ENCODE measurements at regions not wholly inside any gene's neighbourhood (a gene's known extent, or its start where the extent isn't known, plus 50 kb on each side); places are given as distances from the start of the nearest gene placed in this dataset.

DNA sequence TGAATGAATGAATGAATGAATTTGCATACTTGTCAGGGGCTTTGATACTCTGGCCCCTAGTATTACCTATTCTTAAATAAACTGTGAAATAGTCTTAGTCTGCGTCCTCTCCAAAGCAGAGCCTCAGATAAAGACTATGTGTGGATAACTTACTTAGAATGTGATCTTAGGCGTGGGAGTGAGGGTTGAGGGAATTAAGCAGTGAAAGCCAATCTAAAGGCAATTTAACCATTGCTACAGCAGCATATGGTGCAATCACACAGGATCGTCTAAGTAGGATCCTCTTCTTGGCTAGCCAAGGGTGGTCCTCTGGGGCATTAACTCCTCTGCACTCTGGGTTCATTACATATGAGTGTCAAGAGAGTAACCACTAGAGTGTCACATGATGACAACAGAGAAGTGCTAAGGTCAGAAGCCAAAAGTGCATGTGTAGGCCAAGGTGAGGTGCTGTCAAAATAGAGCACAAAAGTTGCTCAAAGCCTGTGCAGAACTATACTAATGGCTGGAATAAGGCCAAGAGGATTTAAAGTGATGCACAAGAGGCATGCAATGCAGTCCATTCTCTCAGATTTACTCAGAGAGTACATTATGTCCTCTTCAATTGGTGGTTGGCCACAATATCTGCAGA is 274.4 kb upstream of the SEMA6A start:
- DNase-seq (ENCODE audit: low spot score), result no peak

DNA sequence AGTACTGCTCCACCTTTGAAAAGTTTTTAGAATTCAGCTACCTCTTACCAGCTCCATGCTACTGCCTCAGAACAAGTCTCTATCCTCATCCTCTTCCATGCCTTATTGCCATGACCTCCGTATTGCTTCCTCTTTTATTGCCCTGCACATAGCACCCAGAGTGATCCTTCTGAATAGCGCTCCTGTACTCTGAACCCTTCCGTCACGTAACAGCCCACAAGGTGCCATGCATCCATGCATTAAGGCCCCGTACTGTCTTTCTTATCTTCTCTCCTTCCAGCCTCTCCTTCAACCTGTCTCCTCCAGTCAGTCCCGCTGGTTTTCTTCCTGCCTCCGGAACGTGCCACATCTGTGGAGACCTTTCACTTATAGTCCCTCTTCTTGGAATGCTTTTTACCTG is 273.3 kb upstream of the SEMA6A start:
- no peak for DNase-seq (ENCODE audit: low spot score)

DNA sequence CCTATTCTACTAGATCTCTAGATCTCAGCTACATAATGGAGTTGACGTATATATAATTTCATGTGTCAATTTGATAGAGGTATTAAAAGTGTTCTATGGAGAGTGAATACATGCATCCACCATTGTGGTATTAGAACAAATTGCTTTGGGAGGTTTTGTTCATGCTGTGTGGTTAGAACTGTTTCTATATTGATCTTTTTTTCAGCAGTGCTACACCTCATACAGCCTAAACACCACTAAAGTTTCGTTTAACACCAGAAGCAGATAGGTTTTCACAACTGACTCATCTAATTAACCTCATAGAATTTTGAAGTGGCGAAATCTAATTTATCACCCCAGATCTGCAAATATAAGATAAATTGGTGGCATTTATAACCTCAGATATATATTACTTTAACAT is 269.4 kb upstream of the SEMA6A start:
- no peak for DNase-seq (ENCODE audit: low spot score)

DNA sequence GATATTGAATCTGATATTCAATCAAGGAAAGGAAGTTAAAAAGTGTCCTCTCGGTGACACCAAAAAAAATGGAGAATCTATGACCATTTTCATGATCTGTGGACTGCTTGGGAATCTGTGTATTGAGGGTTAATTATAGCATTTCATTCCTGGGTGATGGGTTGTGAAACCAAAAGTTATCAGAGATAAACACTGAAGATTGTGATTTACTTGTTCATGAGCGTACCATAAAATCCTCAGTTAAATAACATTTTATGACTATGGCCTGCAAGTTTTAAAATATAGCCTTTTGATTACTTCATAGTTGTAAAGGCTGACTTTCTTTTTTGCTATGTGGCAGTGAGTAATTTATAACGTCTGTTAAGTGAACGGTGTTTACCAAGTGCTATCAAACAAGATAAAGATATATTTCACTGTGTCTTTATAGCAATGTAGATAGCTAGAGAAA is 267.9 kb upstream of the SEMA6A start:
- no peak for DNase-seq (ENCODE audit: low spot score)

DNA sequence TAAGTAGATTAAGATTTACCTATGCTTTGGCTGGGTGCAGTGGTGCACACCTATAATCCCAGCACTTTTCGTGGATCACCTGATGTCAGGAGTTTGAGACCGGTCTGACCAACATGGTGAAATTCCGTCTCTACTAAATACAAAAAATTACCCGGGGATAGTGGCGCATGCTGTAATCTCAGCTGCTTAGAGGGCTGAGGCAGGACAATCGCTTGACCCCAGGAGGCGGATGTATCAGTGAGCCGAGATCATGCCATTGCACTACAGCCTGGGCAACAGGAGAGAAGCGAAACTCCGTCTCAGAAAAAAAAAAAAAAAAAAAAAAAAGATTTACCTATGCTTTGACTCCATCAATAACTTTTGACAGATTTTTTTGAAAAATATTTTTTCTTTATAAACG is 267.1 kb upstream of the SEMA6A start:
- no peak for DNase-seq (ENCODE audit: low spot score)

DNA sequence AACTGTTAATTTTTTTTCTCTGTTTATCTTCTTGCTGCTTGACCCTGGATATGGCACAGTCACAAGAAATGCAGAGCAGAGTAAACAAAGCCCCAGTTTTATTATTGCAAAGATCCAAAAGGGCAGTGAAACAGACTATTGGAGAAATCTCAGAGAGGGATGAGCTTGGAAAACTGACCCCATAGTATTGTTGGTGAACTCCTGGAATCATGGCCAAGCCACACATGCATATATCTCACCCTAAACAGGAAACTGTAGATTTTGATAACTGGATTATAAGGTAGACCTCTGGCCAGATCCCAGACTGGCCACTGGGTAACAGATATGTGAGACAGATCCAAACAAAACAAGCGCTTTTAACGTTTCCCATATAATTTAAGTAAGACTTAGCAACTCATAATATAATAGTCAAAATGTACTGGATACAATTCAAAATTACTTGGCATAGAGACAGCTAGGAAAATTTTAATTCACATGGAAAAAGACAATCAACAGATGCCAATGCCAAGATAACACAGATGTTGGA is 263.5 kb upstream of the SEMA6A start:
- DNase-seq (ENCODE audit: low spot score), result no peak

DNA sequence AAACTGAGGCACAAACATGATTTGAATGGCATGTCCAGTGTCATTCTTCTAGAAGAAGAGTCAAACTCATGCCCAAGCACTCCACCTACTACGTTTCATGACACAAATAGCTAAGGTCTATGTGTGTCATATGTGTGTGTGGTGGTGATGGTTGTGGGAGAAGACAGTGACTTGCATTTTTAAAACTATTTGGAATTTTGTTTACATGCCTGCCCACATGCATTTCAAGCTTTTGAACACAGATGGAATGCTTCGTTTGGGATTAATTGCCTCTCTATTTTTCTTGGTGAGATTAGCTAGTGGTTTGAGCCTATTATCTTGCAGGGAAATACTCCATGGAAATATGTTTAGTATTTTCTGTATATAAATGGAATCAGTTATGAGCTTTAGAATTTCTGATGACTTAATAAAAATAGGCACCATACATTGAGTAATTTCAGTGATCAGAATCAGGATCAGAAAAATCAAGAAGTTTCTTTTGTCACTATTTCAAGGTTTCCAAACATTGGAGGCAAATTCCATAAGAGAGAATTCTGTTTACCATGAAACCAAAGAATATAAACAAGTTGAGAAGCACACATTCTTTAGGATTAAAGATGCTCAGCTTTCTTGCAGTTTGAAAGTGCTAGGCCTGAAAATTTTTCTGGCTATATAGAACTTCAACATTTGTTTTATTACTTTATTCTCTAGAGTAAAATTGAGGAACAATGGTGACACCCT is 260.3 kb upstream of the SEMA6A start:
- DNase-seq (ENCODE audit: low spot score), result no peak

DNA sequence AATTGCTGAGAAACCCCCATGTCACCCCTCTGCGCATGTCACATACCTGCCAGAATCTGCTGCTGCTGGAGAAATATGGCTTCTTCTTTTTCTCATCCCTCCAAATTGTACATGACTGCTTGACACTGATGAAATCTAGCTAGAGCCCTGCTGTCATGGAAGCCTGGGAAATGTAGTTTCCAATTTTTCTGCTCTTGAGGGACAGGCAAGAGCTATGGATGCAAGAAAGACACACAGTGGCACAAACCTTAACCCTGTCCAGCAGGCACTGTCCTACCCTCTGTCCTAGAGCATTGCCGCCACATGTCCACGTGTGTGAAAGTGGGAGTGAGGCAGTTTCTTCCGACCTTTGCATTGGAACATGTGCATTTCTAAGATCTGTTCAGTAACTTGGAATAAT is 255.5 kb upstream of the SEMA6A start:
- no peak for DNase-seq (ENCODE audit: low spot score)

DNA sequence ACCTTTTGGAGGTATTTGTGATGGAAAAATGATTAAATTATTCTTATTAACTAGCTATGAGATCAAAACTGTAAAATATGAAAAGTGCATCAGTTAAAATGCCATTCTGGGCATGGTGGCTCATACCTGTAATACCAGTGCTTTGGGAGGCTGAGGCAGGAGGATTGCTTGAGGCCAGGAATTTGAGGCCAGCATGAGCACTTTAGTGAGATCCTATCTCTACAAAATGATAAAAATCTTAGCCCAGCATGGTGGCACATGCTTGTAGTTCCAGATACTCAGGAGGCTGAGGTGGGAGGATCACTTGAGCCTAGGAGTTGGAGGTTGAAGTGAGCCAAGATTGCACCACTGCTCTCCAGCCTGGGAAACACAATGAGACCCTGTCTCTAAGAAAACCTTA is 252.5 kb upstream of the SEMA6A start:
- DNase-seq (ENCODE audit: low spot score), result no peak

DNA sequence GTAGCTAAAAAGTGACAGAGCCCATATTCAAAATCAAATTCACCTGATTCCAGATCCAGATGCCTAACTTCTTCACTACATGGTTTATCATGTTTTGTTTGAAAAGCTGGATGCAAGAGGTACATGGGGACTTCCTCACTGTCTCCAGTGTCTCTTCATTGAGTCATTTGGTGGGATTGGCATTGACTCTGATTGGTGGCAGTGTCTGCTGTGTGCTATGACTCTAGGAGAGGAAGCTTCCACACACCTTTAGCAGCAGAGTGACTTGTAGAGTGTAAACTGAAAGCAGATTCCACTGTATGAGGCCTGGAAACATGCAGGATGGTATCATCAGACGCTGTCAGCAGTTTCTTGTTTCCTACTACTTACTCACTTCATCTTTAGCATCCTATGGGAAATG is 250.9 kb upstream of the SEMA6A start:
- no peak for DNase-seq (ENCODE audit: low spot score)

DNA sequence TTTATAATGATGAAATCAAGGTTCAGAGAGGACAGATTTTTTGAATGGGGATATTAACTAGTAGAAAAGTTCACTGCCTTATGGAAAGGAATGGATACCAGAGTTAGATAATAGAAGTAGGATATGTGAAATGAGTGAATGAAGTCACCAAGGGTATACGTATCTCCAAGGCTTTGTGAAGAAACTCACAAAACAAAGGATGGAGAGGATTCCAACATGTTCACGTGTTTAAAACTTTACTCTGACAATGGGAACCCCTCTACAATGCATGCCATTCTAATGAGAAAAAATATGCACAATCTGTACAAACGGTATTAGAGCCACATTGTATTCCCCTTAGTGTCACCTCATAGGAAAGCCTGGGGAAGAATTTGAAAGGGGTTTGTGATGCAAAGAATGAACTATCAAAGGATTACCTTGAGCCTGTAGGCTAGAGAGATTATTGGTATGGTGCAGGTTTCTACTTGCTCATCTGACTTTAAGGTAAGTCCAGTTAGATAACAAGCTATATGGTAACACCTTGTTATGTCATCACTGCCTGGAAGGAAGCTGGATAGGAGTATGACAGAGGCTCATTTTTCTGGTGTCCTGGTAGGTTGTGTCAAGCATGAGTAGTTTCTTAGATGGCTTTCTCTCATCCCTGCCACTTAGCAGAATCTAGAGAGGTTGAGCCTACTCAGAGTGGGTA is 250.3 kb upstream of the SEMA6A start:
- DNase-seq (ENCODE audit: low spot score), result no peak

DNA sequence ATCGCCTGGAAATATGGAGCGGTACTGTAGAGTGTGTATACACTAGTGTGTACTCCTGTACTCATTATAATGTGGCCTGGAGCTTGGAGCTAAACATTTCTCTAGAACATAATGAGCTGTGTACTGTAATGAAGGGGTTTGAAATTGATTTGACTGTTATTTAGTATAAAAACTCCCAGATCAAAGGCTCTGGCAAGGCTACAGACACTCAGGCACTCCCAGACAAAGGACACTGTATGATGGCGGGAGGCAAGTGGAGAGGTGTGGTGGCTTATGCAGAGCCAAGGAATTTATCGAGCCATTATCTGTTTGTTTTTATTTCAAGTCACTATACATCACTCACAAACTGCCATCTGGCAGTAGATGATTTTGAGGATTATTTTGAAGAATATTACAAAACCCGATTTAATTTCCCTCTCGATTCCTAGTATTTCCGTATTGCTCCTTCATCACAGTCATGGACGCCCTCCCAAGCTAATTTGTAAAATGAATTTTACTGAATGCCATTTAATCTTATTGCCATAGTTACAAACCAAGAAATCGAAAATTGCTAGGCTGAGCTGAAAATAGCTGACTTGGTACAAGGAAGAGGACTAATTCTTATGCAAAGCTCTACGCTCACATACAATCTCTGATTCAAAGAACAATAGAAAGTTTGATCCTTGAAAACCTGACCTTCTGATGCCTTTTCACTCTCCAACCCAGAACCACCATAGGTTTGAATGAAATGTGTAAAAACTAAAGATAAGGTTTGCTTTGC is 240.2 kb upstream of the SEMA6A start:
- DNase-seq (ENCODE audit: low spot score), result no peak

DNA sequence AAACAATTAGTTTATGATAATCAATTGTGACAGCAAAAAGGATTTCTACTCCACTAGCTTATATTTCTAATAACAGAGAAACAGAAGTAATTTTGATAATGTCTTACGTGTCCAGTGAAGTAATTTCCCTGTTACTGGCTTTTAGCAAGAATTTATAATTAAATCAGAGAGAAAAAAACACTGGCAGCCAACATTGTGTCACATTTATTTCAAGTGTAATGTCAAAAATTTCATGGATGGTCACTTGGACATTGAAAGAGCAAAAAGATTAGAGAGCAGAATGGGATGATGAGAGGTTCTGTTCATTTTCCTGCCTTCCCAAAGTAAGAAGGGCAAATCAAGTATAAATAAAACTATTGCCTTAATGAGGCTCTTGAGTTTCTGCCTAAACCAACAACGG is 239.3 kb upstream of the SEMA6A start:
- no peak for DNase-seq (ENCODE audit: low spot score)

DNA sequence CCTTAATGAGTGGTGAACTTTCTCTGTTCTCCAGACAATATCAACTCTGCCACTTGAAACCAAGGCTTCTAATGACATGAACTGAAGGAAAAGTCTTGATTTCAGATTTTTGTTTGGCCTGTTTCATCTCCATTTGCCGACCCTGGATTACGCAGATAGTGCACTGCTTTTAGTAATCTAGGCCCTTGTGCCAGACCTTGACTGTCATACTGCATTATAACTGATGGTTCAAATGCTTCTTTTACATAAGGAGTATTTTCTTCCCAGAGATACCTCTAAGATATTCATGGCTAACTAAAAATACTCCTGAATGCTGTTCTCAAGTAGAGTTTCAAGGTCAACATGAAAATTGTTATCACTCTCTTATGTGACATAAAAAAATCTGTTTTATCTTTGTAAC is 238.7 kb upstream of the SEMA6A start:
- no peak for DNase-seq (ENCODE audit: low spot score)

DNA sequence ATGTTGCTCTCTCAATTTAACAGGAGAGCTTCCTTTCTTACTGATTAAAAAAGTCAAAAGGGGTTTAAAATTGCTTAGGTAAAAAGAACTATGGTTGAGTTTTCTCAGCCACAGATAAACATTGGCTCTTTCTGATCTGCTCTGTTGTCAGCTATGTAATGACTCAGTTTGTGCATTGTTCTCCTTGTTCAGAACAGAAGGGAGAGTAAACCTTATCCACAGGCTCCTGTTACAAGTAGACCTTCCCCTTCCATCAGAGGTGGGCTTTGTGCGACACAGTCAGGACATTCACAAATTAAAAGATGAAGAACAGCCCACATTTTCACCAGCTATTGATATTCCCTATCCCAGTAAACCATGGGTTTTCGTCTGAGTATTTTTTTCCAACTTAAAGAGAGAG is 236.3 kb upstream of the SEMA6A start:
- no peak for DNase-seq (ENCODE audit: low spot score)

DNA sequence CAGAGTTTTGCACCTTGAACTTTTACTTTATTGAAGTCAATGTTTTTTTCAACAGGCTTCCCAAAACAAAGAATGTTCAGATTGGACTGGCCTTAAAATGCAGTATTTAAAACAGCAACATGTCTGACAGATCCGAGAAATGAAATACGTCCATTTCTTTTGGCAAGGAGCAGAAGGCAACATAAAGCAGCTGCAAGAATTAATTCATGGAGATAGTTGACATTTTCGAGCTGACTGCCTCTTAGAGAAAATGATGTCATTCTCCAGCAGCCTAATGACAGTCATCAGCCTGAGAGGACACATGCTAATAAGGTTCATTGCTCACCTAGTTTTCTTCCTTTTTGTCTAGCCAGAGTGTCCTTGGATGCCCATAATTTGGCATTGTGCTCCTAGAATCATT is 232.2 kb upstream of the SEMA6A start:
- DNase-seq (ENCODE audit: low spot score), result no peak

DNA sequence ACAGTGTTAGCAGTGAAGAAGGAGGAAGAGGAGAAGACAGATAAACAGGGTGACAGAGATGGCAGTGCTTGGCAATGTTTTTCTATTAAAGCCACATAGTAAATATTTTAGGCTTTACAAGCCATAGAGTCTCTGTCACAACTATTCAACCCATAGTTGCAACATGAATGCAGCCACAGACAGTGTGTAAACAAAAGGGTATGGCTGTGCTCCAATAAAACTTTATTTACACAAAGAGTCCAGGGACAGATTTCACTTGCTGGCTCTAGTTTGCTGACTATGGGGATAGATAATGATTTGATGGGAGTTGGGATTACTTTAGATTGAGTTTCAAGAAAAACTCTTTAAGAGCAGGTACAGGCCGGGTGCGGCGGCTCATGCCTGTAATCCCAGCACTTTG is 224.8 kb upstream of the SEMA6A start:
- DNase-seq (ENCODE audit: low spot score), result no peak

DNA sequence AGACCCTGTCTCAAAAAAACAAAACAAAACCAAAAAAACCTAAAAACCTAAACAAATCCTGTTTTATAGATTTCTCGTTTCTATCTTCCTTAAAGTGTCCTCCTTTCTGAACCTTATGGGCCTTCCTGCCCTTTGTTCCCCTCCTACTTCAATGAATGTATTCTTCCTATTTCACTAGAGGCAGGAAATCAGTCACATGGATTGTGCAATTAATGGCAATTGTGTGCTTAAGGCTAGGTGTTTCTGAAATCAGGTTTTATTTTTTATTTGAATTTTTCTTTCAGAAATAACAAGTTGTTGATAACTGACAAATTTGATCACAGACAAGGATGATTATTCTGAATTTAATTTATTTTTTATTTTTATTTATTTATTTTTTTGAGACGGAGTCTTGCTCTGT is 220.6 kb upstream of the SEMA6A start:
- no peak for DNase-seq (ENCODE audit: low spot score)

DNA sequence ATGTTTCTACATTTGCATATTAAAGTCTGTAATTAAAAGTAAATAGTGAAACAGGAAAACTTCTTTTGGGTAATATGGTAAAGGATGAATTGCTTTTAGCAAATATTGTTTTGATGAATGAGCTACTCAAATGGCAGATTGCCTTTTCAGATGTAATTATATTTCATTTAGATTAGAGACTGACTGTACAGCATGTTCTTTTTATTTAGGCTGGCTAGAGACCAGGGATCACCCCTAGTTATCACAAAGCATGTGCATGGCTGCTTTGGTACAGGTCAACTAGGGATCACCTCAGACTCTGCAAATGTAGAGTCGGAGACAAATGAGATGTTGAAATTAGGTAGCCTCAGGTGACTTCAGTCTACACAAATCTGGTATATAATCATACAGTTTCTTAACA is 214.9 kb upstream of the SEMA6A start:
- DNase-seq (ENCODE audit: low spot score), result no peak

DNA sequence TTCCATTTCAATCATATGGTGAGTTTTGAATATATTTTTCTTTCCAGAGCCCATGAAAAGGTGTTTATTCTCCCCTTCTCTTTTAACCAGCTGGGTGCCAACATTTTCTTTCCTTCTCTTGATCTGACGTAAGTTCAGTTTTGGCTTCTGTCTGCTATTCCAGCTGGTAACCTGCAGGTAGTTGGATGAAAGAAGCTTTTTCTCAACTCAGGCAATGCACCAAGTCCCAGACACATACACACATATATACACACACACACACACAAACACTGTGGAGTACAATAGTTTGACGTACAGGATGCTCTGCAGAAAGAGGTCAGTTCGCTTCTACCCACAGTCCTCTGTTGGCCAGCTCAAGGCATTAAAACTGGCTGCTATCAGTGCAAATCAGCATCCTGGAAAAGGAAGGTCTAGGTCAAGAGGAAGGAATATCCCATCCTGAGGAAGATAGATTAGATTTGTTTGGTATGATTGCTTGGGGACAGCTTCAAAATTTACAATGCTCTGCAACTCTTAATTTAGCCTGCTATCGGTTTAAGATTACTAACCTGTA is 214.3 kb upstream of the SEMA6A start:
- no peak for DNase-seq (ENCODE audit: low spot score)

DNA sequence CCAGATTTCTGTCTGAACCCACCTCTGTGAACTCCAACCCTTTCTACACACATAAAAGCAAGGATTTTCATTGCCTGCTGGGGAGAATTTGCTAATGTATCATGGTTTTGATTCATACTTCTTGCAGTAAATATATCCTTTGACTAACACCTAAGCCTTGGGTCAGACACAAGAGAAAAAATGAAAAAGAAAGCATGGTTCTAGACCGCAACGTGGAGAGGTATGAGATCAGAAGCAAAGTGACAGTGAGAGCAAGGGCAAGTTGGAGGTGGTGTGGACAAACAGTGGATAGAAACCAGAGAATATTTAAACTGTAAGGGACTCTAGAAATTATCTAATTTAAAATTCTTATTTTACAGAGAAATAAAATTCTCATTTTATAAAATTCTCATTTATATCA is 212.9 kb upstream of the SEMA6A start:
- no peak for DNase-seq (ENCODE audit: low spot score)

DNA sequence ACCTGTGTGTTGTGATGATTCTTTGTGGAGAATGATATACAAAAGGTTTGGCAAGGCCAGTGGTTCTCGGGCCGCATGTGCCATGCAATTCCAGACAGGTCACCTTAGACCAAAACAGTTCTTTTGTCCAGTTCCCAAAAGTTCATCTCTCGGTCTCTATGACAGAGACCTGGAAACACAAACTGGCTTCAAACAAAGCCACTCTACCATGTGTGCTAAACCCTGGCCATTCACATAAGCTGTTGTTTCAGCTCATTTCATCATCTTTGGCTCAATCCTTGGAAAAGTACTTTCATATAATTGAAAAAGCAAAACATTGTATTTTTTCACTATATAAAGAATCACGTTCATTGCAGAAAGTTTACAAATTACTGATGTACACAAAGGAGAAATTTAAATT is 210.5 kb upstream of the SEMA6A start:
- no peak for DNase-seq (ENCODE audit: low spot score)
